Adrenal gland (tissue), 9 donors: ENCODE measurements at regions not wholly inside any gene's neighbourhood (a gene's known extent, or its start where the extent isn't known, plus 50 kb on each side); places are given as distances from the start of the nearest gene placed in this dataset.

Source experiments
- DNase-seq, 7 donors: peaks; one replicate each; pipeline ENCODE4 v3.0.0-alpha.2; 2019 to 2020
- H3K27ac ChIP-seq, 5 donors: fragments of 200-600 bp; sonication (generic) in 4 of 5; 1 replicate in 3 of 5; 2 replicates in 2 of 5; pipeline versions ENCODE4 v1.5.1 to v1.8.0; 2016 to 2020; ENCODE audit warnings: mild to moderate bottlenecking in 1 of 5
- H3K27me3 ChIP-seq: fragments of 200-600 bp; 2 replicates; pipeline ENCODE4 v1.8.0; 2021
- H3K36me3 ChIP-seq, 2 donors: fragments of 200-600 bp; replicated peaks in 1 of 2; 1 replicate in 1 of 2; 2 replicates in 1 of 2; pipeline versions ENCODE4 v1.5.1 to v1.8.0; 2018 to 2022
- H3K4me1 ChIP-seq, 2 donors: fragments of 200-600 bp; replicated peaks in 1 of 2; 1 replicate in 1 of 2; 2 replicates in 1 of 2; pipeline versions ENCODE4 v1.5.1 to v1.8.0; 2018 to 2021
- H3K4me3 ChIP-seq, 4 donors: fragments of 200-600 bp; sonication (generic) in 3 of 4; one replicate each; pipeline ENCODE4 v1.5.1; 2016 to 2018
- H3K9me3 ChIP-seq, 3 donors: fragments of 200-600 bp; sonication (generic) in 1 of 3; replicated peaks in 1 of 3; 1 replicate in 2 of 3; 2 replicates in 1 of 3; pipeline versions ENCODE4 v1.5.1 to v1.8.0; 2016 to 2021
- POLR2A ChIP-seq, 2 donors: fragments of 450-650 bp; IDR thresholded peaks; one replicate each; pipeline ENCODE4 v1.6.1; 2017; ENCODE audit warnings: antibody characterized with exemption in 2 of 2, mild to moderate bottlenecking in 2 of 2, moderate library complexity in 1 of 2
- WGBS, 4 donors: extraction: QIAGEN DNeasy Blood & Tissue Kit in 2 of 4; methylation state at CpG; one replicate each; pipeline versions ENCODE4 v1.1.5 to v1.1.7; 2013 to 2017; 5-methylcytosine and 5-hydroxymethylcytosine counted together
- intact Hi-C, 2 donors: fragments of 100-400 bp; cut with DNase I; formaldehyde crosslinking; loops; one replicate each; pipeline versions ENCODE4 v1.14.1 to v1.15.0; 2022 to 2023
- TF ChIP-seq, protein P1 (sequence below), 6 experiments: fragments of 450-650 bp in 4 of 6; fragments of 200-600 bp in 2 of 6; sonication (generic) in 1 of 6; IDR thresholded peaks; 1 replicate in 5 of 6; 2 replicates in 1 of 6; pipeline versions ENCODE4 v1.5.1 to v1.8.0; 2016 to 2021; ENCODE audit warnings: antibody characterized with exemption in 6 of 6, mild to moderate bottlenecking in 2 of 6, moderate library complexity in 1 of 6
- donor health status: healthy with polysubstance abuse.
- donor health status: Bipolar disorder and iron deficiency.
- donor health status: DM: yes; HTN: yes; CAD: no.
- donor health status: DM: no; HTN: no; CAD: no.
- donor health status: DM: no; HTN: no; CAD: no.

DNA sequence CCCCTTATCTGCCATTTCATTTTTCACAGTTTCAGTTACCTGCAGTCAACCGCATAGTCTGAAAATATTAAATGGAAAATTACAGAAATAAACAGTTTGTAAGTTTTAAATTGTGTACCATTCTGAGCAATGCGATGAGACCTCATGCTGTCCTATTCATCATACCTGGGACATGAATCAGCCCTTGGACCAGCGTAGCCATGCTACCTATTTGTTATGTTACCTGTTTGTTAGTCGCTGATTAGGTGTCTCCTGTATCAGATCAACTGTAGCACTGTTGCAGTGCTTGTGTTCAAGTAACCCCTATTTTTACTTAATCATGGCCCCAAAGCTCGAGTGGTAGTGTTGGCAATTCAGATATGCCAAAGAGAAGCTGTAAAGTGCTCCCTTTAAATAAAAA lies 492.2 kb upstream of the AADAT start:
- Histone ChIP-seq H3K9me3 (no peaks in the 10 kb centered on the region), H3K27me3 (no peaks in the 10 kb centered on the region), H3K4me3 (no peak overlapping the region), H3K36me3 (no peaks in the 10 kb centered on the region), H3K4me1 (no peaks in the 10 kb centered on the region), H3K27ac (no peak overlapping the region)
- WGBS, 4 donors: 75 to 80% (median 77%) methylated on average over 5 of the region's 5 CpGs
- no peak for TF ChIP-seq POLR2A (IDR thresholded peaks at IDR 0.05)
- TF ChIP-seq, protein P1, sequence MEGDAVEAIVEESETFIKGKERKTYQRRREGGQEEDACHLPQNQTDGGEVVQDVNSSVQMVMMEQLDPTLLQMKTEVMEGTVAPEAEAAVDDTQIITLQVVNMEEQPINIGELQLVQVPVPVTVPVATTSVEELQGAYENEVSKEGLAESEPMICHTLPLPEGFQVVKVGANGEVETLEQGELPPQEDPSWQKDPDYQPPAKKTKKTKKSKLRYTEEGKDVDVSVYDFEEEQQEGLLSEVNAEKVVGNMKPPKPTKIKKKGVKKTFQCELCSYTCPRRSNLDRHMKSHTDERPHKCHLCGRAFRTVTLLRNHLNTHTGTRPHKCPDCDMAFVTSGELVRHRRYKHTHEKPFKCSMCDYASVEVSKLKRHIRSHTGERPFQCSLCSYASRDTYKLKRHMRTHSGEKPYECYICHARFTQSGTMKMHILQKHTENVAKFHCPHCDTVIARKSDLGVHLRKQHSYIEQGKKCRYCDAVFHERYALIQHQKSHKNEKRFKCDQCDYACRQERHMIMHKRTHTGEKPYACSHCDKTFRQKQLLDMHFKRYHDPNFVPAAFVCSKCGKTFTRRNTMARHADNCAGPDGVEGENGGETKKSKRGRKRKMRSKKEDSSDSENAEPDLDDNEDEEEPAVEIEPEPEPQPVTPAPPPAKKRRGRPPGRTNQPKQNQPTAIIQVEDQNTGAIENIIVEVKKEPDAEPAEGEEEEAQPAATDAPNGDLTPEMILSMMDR (IDR thresholded peaks at IDR 0.05): no peak
- DNase-seq: no peak
- intact Hi-C loops: no loop called here

DNA sequence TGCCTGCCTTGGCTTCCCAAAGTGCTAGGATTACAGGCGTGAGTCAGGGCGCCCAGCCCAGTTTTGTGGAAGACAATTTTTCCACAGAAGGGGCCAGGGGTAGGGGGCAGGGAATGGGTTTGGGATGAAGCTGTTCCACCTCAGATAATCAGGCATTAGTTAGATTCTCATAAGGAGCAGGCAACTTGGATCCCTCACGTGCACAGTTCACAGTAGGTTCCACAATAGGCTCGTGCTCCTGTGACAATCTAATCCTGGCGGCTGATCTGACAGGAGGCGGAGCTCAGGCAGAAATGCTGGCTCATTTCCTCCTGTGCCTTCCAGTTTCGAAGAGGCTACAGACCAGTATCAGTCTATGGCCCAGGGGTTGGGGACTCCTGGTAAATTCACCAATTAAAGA lies 491.6 kb upstream of the AADAT start:
- H3K36me3 ChIP-seq: no peaks in the 10 kb centered on the region
- no peaks in the 10 kb centered on the region for H3K4me1 ChIP-seq
- TF ChIP-seq, protein P1 (IDR thresholded peaks at IDR 0.05): no peak
- TF ChIP-seq POLR2A (IDR thresholded peaks at IDR 0.05): no peak
- no peaks in the 10 kb centered on the region for H3K27me3 ChIP-seq
- DNase-seq: no peak
- H3K4me3 ChIP-seq: no peak overlapping the region
- no peaks in the 10 kb centered on the region for H3K9me3 ChIP-seq
- 69 to 76% (median 72%) methylated on average over 7 of the region's 7 CpGs for WGBS, 4 donors
- intact Hi-C loops: no loop called here
- H3K27ac ChIP-seq: no peak overlapping the region

DNA sequence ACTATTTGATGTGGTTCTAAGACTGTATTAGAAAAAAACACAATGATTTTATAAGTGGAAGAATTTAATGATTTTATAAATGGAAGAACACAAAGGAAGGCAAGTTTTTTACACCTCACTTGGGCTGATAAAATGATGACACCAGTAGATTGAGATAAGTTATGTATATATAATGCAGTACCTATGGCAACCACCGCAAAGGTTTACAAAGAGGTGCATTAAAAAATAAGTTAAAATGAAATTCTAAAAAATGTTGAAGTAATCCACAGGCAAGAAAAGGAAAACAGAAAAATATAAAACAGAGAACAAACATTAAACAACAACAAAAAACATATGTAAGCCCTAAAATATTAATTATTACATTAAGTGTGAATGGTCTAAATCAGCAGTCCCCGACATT lies 490.9 kb upstream of the AADAT start:
- no peak for DNase-seq
- TF ChIP-seq, protein P1 (IDR thresholded peaks at IDR 0.05): no peak
- no peak for TF ChIP-seq POLR2A (IDR thresholded peaks at IDR 0.05)
- Histone ChIP-seq H3K36me3 (no peaks in the 10 kb centered on the region), H3K4me1 (no peaks in the 10 kb centered on the region), H3K4me3 (no peak overlapping the region), H3K27ac (no peak overlapping the region), H3K27me3 (no peaks in the 10 kb centered on the region), H3K9me3 (no peaks in the 10 kb centered on the region)
- intact Hi-C loops: no loop called here
- 75 to 94% (median 86%) methylated on average over 2 of the region's 2 CpGs for WGBS, 4 donors

DNA sequence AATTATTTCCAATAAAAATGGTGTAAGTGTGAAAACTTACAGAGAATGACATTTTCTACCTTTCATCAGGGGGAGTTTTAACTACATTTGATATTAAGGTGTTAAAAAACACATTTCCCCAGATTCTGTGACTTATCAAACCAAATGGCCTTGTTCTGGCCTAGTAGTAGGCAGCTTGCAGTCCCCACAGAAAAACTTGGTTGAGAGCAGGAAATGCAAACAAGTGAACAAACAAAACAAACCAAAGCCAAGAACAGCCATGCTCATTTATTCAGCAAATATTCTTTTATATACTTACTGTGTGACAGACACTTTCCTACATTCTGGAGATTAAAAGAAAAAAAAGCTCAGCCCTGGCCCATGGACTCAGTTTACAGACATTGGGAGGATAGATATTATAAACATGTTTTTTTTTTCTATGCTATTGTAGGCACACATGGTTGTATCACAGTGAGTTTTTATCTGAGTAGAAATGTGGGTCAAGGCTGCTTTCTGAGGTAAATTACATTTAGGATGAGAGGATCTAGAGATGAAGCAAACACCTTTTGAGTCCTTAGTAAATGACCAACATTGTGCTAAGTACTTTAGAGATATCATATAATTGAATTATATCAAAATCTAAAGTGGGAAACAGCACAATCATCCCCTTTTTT lies 449.2 kb upstream of the AADAT start:
- Histone ChIP-seq H3K4me1 (no peaks in the 10 kb centered on the region), H3K9me3 (no peaks in the 10 kb centered on the region), H3K27ac (no peak overlapping the region), H3K36me3 (no peaks in the 10 kb centered on the region), H3K27me3 (no peaks in the 10 kb centered on the region), H3K4me3 (no peak overlapping the region)
- no peak for DNase-seq
- no peak for TF ChIP-seq POLR2A (IDR thresholded peaks at IDR 0.05)
- TF ChIP-seq, protein P1 (IDR thresholded peaks at IDR 0.05): no peak
- intact Hi-C loops: no loop called here
